IMR-90 (cell line): ENCODE measurements at regions not wholly inside any gene's neighbourhood (a gene's known extent, or its start where the extent isn't known, plus 50 kb on each side); places are given as distances from the start of the nearest gene placed in this dataset.

ENCODE experiments used
- ATAC-seq: fragments of 200-7000 bp; cut with Tn5 transposase; 2 replicates; pipeline ENCODE4 v1.9.1; 2020; ENCODE audit warnings: low read depth, mild to moderate bottlenecking, moderate library complexity
- BruUV-seq: library from RNA; stranded (reverse); fragments of 400-500 nt; replicated peaks from 2 replicates; lab custom pipeline; 2021; lab: Mats Ljungman, UMichigan
- CTCF ChIA-PET: fragments of 300-600 bp; formaldehyde crosslinking; extraction: SDS; loops from one replicate; lab custom pipeline; 2021; ENCODE audit warnings: antibody characterized with exemption; lab: Yijun Ruan, JAX
- POLR2A ChIA-PET: fragments of 300-600 bp; sonication (Branson Sonifier 250); formaldehyde crosslinking; loops from one replicate; lab custom pipeline; 2022; ENCODE audit warnings: antibody characterized with exemption; ENCODE audit not compliant: unreplicated experiment; lab: Charles Lee
- DNase-seq: peaks from one replicate; pipeline ENCODE4 v3.0.0; 2013
- H2AFZ ChIP-seq: replicated peaks from 2 replicates; pipeline ENCODE3; 2013; ENCODE audit warnings: low read length, mild to moderate bottlenecking; ENCODE audit not compliant: poor library complexity
- H2AK5ac ChIP-seq: 2 replicates; pipeline ENCODE4 v1.6.1; 2013; ENCODE audit warnings: low read depth, low read length, inconsistent platforms
- H2AK9ac ChIP-seq: replicated peaks from 2 replicates; pipeline ENCODE3; 2013; ENCODE audit warnings: mild to moderate bottlenecking, low read depth, low read length, moderate library complexity; ENCODE audit not compliant: poor library complexity
- H2BK120ac ChIP-seq: 2 replicates; pipeline ENCODE4 v1.6.1; 2013; ENCODE audit warnings: low read depth, low read length, inconsistent platforms
- H2BK15ac ChIP-seq: 3 replicates; pipeline ENCODE4 v1.6.1; 2013; ENCODE audit warnings: low read depth, low read length, inconsistent platforms
- H2BK20ac ChIP-seq: 2 replicates; pipeline ENCODE4 v1.6.1; 2013; ENCODE audit warnings: low read depth, mild to moderate bottlenecking, inconsistent platforms, low read length, moderate library complexity
- H2BK5ac ChIP-seq: 2 replicates; pipeline ENCODE4 v1.6.1; 2013; ENCODE audit warnings: mild to moderate bottlenecking, low read depth, low read length, inconsistent platforms; ENCODE audit not compliant: poor library complexity, severe bottlenecking
- H3K14ac ChIP-seq: replicated peaks from 2 replicates; pipeline ENCODE4 v1.6.1; 2013; ENCODE audit warnings: low read depth, low read length, inconsistent platforms
- H3K18ac ChIP-seq: 2 replicates; pipeline ENCODE4 v1.6.1; 2013; ENCODE audit warnings: low read depth, low read length, control low read depth
- H3K23ac ChIP-seq: 2 replicates; pipeline ENCODE4 v1.6.1; 2013; ENCODE audit warnings: low read depth, low read length, inconsistent platforms
- H3K27ac ChIP-seq: 2 replicates; pipeline ENCODE4 v1.5.1; 2013; ENCODE audit warnings: mild to moderate bottlenecking, control low read depth, low read length; ENCODE audit not compliant: insufficient read depth
- H3K27me3 ChIP-seq: 2 replicates; pipeline ENCODE4 v1.6.1; 2013; ENCODE audit warnings: low read length; ENCODE audit not compliant: control insufficient read depth, insufficient read depth
- H3K36me3 ChIP-seq: 2 replicates; pipeline ENCODE4 v1.6.1; 2013; ENCODE audit warnings: low read length, mixed read lengths; ENCODE audit not compliant: control insufficient read depth, insufficient read depth
- H3K4ac ChIP-seq: 2 replicates; pipeline ENCODE4 v1.6.1; 2013; ENCODE audit warnings: low read depth, low read length, inconsistent platforms
- H3K4me1 ChIP-seq: 2 replicates; pipeline ENCODE4 v1.6.1; 2013; ENCODE audit warnings: low read length, mixed read lengths; ENCODE audit not compliant: control insufficient read depth, insufficient read depth
- H3K4me2 ChIP-seq: 2 replicates; pipeline ENCODE4 v1.6.1; 2013; ENCODE audit warnings: low read depth, mild to moderate bottlenecking, control low read depth, low read length, moderate library complexity
- H3K4me3 ChIP-seq: 2 replicates; pipeline ENCODE4 v1.5.1; 2013; ENCODE audit warnings: low read depth, mild to moderate bottlenecking, control low read depth, low read length, moderate library complexity; ENCODE audit not compliant: insufficient read depth
- H3K56ac ChIP-seq: 2 replicates; pipeline ENCODE4 v1.6.1; 2013; ENCODE audit warnings: low read length, inconsistent platforms; ENCODE audit not compliant: insufficient read depth; ENCODE audit errors: extremely low read depth
- H3K79me1 ChIP-seq, 2 experiments: 2 replicates each; pipeline ENCODE4 v1.6.1; 2013; ENCODE audit warnings: low read length in 2 of 2, inconsistent platforms in 1 of 2, low read depth in 1 of 2
- H3K9ac ChIP-seq: 2 replicates; pipeline ENCODE4 v1.6.1; 2013; ENCODE audit warnings: low read depth, low read length, control low read depth
- H3K9me1 ChIP-seq: 2 replicates; pipeline ENCODE4 v1.6.1; 2013; ENCODE audit warnings: low read length, inconsistent platforms; ENCODE audit not compliant: insufficient read depth
- H3K9me3 ChIP-seq: 2 replicates; pipeline ENCODE4 v1.6.1; 2013; ENCODE audit warnings: low read length; ENCODE audit not compliant: control insufficient read depth, insufficient read depth
- H4K20me1 ChIP-seq: 2 replicates; pipeline ENCODE4 v1.6.1; 2013; ENCODE audit warnings: low read length, inconsistent platforms; ENCODE audit not compliant: insufficient read depth
- H4K5ac ChIP-seq: 2 replicates; pipeline ENCODE4 v1.6.1; 2013; ENCODE audit warnings: mild to moderate bottlenecking, low read depth, low read length, control low read depth
- H4K8ac ChIP-seq, 2 experiments: 2 replicates each; pipeline ENCODE4 v1.6.1; 2013; ENCODE audit warnings: low read depth in 2 of 2, low read length in 2 of 2, control low read depth in 1 of 2, inconsistent platforms in 1 of 2
- H4K91ac ChIP-seq: 2 replicates; pipeline ENCODE4 v1.6.1; 2013; ENCODE audit warnings: low read depth, low read length, inconsistent platforms; ENCODE audit not compliant: insufficient read depth
- BHLHE40 ChIP-seq: fragments of 150-350 bp; IDR thresholded peaks from 2 replicates; pipeline ENCODE4 v1.6.1; 2016; ENCODE audit warnings: mild to moderate bottlenecking, low read depth, low read length
- CEBPB ChIP-seq: IDR thresholded peaks from 2 replicates; pipeline ENCODE4 v1.6.1; 2012; ENCODE audit warnings: low read depth, low read length, improper control_type of control experiment
- CTCF ChIP-seq: conservative IDR thresholded peaks from 2 replicates; pipeline ENCODE4 v1.5.1; 2012; ENCODE audit warnings: mild to moderate bottlenecking, low read depth, low read length, improper control_type of control experiment
- POLR2A ChIP-seq: IDR thresholded peaks from 2 replicates; pipeline ENCODE4 v1.6.1; 2012; ENCODE audit warnings: mild to moderate bottlenecking, low read depth, low read length
- RAD21 ChIP-seq: IDR thresholded peaks from 2 replicates; pipeline ENCODE4 v1.6.1; 2012; ENCODE audit warnings: low read length, improper control_type of control experiment
- RCOR1 ChIP-seq: IDR thresholded peaks from 2 replicates; pipeline ENCODE4 v1.6.1; 2012; ENCODE audit warnings: mild to moderate bottlenecking, low read length, improper control_type of control experiment; ENCODE audit not compliant: insufficient replicate concordance
- USF2 ChIP-seq: fragments of 150-350 bp; IDR thresholded peaks from 2 replicates; pipeline ENCODE4 v1.6.1; 2017; ENCODE audit warnings: mild to moderate bottlenecking, antibody characterized with exemption, low read length, low read depth
- WGBS, 2 experiments: methylation state at CpG; one replicate each; pipeline versions ENCODE4 v1.1.5 to v1.1.7; 2013; ENCODE audit warnings: missing lambda C conversion rate in 2 of 2; ENCODE audit not compliant: insufficient read length in 1 of 2; ENCODE audit errors: extremely low coverage in 2 of 2; 5-methylcytosine and 5-hydroxymethylcytosine counted together
- dilution Hi-C: fragments of 300-500 bp; cut with HindIII; formaldehyde crosslinking; loops from one replicate; pipeline ENCODE4 v1.14.3; 2018; ENCODE audit warnings: low sequenced_read_pairs; ENCODE audit not compliant: unreplicated experiment
- in situ Hi-C: fragments of 300-500 bp; cut with MboI; formaldehyde crosslinking; loops from 3 replicates; pipeline ENCODE4 v1.14.3; 2019; ENCODE audit warnings: low sequenced_read_pairs, inconsistent platforms, mixed read lengths
- intact Hi-C: fragments of 100-400 bp; cut with micrococcal nuclease; formaldehyde crosslinking; loops from 2 replicates; pipeline ENCODE4 v1.10.0; 2022

DNA sequence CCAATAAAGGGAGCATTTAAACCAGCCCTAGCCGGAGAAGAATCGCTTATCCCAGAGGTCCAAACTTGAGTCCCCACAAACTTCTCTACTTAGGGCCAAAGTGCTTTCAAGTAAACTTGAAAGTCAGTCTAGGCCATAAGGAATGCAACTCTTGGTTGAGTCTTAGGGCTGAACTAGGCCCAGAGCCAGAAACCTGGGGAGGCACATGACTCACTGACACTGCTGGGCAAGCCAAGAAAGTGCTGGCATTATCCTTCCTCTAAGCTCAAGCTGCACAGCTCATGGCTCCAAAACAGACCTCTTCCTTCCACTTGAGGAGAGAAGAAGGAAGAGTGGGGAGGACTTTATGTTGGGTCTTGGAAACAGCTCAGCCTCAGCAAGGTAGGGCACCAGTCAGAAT lies 1257.3 kb upstream of the DIAPH2 start:
- H2BK120ac ChIP-seq: no peak overlapping the region
- TF ChIP-seq POLR2A: no peak
- TF ChIP-seq USF2: no peak
- no peak for TF ChIP-seq BHLHE40
- no peak for TF ChIP-seq CTCF
- no peak for TF ChIP-seq CEBPB
- TF ChIP-seq RAD21: no peak
- no peak for TF ChIP-seq RCOR1
- no CpG with 5 or more reads among the region's 2 CpGs for WGBS, 2 experiments
- no peak overlapping the region for H4K91ac ChIP-seq
- H4K20me1 ChIP-seq: no peaks in the 10 kb centered on the region
- H3K27me3 ChIP-seq: no peaks in the 10 kb centered on the region
- H3K56ac ChIP-seq: no peak overlapping the region
- no peak overlapping the region for H3K14ac ChIP-seq
- no peaks in the 10 kb centered on the region for H3K9me1 ChIP-seq
- no peak overlapping the region for H2AFZ ChIP-seq
- dilution Hi-C loops: no loop called here
- H4K5ac ChIP-seq: no peak overlapping the region
- H3K9ac ChIP-seq: no peak overlapping the region
- no peak overlapping the region for H4K8ac ChIP-seq
- H3K27ac ChIP-seq: no peak overlapping the region
- no peak overlapping the region for H3K4ac ChIP-seq
- H3K9me3 ChIP-seq: 0 out of 2 replicates have a peak, but pooled peaks cover 2% of the 10 kb centered on the region
- H3K4me2 ChIP-seq: no peak overlapping the region
- in situ Hi-C loops: no loop called here
- H3K36me3 ChIP-seq: no peaks in the 10 kb centered on the region
- H3K4me3 ChIP-seq: no peak overlapping the region
- no TSS peak for BruUV-seq
- no peak overlapping the region for H2BK15ac ChIP-seq
- H3K4me1 ChIP-seq: no peaks in the 10 kb centered on the region
- no peak overlapping the region for H2BK20ac ChIP-seq
- H2AK9ac ChIP-seq: no peak overlapping the region
- H2BK5ac ChIP-seq: no peak overlapping the region
- no peak for DNase-seq
- no peak overlapping the region for H3K23ac ChIP-seq
- H3K18ac ChIP-seq: no peak overlapping the region
- intact Hi-C loops: no loop called here
- POLR2A ChIA-PET: no interaction called here
- ATAC-seq: no peak
- CTCF ChIA-PET: no interaction called here
- no peak overlapping the region for H2AK5ac ChIP-seq
- H3K79me1 ChIP-seq: no peaks in the 10 kb centered on the region
